ENCODE measurements at regions not wholly inside any gene's neighbourhood (a gene's known extent, or its start where the extent isn't known, plus 50 kb on each side); places are given as distances from the start of the nearest gene placed in this dataset.

DNA sequence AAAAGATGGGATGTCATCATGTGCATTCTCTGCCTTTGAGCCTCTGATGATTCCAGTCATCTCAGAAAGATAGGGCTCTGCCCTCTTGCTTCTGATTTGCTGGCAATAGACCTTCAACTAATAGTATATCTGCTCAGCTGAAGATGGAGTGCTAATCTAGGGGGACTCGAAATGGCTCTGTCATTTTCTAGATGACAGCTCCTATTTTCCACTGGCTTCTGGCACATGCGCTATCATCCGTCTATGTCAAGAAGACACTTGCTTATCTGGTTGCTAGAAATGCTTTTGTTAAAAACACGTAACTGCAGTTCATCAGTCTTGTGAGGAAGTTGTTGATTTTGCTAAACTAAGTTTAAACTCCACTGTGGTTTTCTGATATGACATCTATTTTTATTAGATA, 265.5 kb upstream of the ZNF608 start:
- no peak for DNase-seq

DNA sequence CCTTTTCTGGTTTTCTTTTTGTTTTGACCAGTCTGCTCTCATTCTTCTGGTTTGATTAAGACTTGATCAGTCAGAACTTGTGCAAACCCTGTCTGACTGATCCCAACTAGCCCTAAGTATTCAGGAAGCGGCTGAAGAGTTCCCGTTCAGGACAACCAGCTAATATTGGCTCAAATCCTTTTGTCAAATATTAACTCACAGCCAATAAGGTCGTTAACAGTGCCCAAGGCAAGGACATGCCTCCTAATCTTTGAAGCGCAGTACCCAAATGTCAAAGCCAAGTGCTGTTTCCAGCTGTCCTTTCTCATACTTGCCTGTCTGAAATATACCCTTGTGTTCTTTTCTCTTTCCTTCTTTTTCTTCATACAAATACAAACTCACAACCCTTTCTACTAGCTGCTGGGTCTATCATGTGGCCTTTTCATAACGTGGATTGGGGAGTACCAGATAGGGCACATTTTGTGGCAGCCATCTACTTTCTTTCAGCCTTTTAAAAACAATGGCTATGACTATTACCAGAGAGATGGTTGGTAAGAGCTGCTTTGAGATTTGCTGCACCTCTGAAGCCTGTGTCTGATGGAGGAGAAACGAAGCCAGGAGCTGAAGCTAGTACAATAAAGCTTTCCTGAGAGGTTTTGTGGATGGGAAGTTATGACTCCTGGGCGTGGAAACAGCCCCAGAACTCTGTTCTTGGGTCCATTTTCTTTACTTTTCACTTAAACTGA, 266.4 kb upstream of the ZNF608 start:
- DNase-seq, result no peak

DNA sequence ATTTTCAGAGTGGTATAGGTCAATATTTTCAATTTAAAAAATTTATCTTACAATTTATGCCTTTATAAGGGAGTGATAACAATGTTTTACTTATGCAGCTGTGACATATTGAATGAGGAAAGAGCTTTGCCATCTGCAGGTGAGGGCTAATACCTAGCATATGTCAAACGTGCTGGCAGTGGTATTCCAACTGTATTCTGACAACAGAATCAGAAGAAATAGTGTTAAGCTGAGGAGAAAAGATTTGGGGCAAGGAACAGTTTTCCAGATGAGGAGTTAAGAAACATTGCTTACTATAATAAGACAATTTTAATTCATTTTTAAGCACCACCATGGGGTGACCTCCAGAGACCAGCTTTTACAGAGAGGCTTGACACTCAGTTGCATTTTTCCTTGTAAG, 267.8 kb upstream of the ZNF608 start:
- DNase-seq, result no peak

DNA sequence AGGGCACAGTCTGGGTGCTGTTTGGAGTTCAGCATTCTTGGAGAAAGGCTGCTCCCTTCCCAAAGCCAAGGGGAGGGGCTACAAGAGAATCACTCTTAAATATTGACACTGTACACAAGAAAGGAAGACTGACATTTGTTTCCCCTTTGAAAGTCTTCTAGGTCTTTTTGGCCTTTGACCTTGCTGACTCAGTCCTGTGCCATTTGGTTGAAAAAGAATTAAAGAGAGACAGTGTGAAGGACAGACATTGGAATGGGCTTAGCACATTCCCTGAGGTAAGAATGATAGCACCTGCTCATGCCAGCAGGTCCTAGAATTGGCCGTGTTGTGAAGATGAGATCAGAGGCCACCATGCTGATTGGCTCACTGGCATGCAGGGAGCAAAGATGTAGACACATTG, 271.4 kb upstream of the ZNF608 start:
- DNase-seq, result no peak

DNA sequence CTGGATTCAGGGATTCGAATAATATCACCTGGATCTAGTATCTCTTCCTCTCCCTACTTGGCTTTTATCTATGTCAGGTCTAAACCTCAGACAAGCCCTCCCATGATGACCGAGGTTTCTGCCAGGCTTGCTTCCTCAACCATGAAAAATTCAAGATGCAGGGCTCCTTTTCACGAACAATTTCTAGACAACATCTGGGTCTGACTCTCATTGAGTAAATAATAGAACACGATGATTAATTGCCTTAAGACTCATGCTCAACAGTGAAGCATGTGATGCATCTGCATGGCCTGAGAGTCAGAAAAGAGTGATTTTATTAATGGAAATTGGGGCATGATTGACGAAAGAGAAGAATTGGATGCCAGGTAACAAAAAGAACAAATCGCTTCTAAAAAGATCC, 277.2 kb upstream of the ZNF608 start:
- DNase-seq, result no peak

DNA sequence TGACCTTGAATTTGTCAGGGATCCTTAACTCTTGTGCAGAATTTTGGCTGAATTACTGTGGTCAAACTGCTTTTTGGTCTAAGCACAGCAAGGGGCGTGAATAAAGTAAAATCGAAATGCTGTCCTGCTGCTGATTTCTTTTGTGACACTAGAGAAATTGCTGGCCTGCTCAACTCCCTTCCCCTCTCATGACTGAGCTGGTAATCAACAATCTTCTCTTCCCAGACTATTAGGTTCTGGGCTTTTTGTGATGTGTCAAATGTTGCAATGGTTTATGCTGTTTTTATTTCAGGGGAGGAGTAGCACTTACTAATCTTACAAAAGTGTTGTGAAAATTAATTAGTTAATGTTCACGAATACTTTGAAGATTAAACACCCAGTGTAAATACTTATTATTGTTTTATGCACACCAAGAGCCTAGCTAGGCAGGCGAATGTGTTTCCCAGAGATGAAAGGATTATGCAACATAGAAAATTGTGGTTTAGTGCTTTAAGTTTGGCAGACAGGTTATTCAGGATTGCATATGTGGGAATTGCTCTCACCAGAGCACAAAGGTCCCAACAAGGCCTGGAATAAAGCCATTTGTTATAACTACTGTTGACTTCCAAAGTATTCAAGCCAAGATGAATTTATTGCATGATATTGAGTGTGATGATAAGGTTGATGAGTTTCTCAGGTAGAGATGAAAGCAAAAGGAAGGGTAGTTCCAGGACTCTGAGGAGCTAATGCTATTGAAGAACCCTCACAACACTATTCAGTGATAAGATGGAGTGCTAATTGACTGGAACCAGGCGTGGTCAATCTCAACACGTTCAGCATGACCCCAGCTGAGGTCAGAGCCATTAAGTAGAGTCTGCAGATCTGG, 280.7 kb upstream of the ZNF608 start:
- peak; percentile 86 for DNase-seq

DNA sequence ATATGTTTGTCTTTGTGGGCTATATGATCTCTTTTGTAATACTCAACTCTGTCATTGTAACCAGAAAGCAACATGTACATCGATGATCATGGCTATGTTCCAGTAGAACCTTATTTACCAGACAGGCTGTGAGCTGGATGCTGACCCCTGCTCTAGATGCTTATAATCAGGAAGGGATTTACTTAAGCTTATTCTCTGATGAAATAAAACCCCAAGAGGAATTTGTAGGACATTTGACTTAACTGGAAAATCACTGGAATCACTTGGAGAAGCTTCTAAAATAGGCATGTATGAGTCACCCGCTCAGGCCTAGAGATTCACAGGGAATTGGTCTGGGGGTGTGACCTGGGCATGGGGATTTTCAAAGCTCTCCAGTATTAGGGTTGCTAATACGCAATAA, 285.8 kb upstream of the ZNF608 start:
- DNase-seq, result no peak

DNA sequence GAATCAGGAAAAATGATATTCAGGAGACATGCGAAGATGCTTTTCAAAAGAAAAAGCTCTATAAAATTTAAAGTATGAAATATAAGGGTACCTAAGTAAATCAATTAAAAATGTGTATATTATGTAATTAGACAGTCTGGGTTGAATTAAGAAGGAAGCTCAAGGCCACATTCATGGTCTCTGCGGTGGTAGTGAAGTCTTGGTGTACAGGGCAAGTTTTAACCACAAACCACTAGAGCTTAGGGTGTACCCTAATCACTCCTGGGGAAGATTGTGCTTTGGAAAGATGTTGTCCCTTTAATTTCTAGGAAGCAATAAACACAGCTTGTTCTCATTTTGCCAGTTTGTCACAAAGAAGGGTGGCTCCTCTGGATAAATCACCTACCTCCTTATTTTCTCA, 287.2 kb upstream of the ZNF608 start:
- DNase-seq, result no peak

DNA sequence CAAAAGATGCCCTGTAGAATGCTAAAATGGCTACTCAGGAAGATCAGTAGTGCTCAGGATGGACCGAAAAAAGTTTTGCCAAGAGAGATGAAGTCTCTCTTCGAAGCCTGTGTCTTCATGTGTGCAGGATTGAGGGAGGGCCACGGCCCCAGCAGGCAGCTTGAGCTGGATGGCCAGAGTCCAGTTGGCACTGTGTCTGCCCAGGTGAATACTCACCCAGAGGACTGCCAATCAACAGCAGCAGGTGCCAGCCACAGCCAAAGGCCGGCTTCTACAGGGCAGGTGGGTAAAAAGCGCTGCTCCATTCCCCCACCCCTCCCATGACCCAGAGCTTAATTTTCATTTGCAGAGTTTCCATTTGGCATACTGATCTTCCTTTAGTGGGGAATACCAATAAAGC, 287.9 kb upstream of the ZNF608 start:
- DNase-seq, result no peak

DNA sequence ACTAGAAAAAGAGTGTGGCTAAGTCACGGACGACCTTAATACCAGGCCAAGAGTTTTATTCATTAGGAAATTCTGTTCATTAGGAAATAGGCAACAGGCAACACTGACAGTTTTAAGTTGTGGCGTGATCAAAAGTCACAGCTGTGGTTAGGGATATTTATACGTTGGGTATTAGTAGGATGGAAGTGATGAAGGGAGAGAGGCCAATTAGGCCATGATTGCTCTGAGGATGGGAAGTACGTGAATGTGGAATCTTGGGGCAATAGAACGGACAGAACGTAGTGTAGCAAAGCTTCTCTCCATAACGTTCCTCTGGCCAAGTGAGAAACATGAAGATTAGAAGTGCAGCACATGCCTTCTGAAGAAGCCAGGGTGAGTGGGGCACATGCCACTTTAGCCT, 290.1 kb upstream of the ZNF608 start:
- no peak for DNase-seq

DNA sequence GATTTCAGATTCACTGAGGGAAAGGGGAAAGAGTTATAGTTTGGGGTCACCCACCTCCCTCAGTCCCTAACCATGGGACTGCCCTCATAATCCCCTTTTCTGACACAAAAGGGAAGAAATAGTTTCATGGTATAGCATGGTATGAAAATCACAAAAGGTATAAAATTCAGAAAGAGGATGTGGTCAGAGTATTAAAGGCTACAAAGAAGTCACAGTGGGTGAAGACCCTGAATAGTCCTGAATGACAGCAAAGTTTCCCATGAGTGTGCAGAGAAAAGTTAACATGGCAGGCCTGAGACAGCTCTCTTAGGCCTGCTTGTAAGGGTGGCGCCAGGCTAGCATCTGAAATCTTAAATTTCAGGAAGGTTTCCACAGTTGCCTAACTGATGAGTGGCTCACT, 290.6 kb upstream of the ZNF608 start:
- DNase-seq, result no peak

DNA sequence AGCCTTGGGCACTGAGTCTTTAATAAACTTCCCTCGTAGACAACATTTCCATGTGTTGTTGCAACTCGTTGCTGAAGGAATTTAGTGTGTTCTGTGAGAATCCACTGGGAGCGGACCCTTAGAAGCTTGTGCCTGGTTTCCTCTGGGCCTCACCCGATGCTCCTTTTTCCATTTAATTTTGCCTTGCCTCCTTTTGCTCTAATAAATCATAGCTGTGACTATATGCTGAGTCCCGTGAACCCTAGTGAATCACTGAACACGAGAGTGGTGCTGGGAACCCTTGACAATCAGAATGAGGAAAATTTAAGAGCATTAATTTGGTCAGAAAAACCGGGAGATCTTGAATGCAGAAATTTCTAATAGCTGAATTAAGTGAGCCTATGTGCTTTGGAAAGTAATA, 291.1 kb upstream of the ZNF608 start:
- DNase-seq, result no peak

DNA sequence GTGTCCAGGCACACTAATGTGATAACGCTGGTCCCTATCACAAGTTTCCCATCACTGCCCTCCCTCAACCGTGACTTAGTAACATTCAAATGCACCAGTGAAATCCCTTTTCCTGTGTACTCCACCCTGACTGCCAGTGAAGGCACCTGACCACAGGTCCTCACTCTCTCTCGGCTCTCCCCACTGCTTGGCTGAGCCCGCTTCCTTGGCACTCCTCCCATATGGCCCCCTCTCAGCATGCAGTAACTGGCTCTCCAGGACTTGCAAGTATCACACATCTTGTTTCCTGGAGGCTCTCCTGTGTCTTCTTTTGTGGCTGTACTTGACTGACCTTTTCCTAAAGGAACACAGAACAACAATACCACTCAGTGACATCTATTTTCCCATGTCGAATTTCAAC, 292.0 kb upstream of the ZNF608 start:
- DNase-seq, result no peak

DNA sequence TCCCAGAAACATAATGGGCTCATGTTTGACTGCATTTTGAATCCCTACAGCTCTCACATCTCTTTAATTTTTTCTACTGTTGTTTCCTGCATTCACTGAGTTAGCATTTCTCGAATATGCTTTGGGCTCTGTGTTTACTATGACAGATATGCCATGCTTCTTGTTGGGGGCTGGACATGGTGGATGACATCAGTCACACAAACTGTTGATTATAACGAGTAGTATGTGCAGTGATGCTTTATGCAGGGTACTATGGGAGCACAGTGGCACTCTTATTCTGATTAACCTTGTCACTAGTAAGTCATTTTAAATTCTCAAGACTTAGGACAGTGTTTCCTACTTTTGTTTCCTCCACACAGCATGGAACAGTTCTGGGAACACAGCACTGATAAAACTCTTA, 295.4 kb upstream of the ZNF608 start:
- no peak for DNase-seq

DNA sequence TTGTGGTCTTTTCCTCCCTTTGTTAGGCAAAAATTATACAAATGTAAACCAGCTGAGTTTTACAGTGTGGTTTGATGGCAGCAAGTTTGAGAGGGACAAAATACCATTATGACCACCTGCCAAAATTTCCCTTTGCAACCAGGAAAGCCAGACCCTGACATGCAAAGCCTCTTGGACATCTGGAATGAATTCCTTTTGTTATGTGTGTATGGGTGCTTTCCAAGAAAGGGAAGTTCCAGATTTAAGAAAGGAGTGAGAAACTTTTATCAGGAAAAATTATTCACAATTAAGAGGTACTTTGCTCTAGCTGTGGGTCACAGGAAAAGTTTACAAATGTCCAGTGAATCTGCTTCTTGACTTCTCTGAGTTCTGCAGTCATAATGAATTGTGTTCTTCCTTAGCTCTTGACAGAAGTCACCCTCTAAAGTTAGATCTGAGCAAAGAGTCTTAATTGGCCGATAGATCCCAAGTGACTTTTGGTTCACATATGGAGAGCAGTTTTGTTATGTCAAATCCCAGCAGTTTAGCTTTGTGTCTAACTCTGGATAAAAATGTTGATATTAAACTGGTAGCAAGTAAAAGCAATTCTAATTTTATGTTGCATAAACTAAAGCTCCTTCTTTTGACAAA, 295.9 kb upstream of the ZNF608 start:
- no peak for DNase-seq

DNA sequence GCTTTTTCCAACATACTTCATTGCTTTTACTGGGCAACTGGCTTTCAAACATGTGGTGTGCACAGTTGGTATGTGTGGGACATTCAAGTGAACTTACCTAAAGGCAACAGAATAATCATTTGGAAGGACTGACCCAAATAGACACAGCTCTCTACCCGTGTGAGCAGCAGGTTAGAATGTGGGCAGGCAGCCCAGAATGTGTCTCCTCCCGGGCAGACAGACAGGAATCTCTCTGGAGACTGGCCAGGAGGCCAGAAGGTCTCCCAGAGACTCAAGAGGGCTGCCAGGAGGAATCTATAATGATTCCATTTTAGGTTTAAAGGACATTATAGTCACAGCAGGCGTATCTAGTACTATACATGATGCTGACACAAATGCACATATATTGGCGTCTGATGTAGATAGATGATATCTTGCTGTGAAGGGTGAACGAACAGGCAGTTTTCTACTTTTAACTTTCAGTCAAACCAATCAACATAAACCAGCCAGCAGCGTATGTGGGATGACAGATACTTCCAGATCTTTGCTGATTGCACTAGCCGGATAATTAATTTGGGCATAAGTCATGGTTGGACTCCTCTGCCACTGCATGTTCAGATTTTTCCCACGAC, 297.4 kb upstream of the ZNF608 start:
- peak; percentile 25 for DNase-seq

DNA sequence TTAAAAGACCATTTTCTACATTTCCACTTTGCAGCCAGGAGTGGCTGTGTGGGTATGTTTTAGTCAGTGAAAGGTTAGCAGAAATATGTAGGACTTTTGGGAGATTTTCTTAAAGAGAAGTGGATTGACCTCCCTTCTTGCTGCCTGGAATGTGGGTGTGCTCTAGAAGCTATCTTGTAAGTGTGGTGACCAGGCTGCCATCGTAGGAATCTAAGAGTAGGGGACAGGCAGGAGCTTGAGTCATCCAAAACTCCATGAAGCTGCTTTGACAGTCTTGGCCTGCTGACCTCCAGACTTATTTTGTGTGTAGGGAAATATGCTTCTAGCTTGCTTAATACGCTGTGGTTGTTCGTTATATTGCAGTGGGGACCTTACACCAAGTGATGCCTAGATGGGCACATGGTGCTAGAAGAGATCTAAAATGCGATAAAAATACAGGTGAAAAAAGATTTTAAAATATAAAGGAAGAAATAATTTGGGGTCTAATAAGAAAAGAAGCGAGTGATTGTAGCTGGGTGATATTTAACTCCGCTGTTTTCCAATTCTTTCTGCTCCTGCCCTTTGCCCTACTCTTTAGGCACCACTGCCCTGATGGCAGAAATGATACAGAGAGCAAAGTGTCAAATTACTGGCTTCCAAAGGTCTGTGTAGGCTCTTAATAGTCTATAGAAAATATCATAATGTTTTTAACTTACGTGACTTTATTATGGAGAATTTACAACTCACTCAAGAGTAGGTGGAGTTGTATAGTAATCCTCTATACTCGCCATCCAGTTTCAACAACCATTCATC, 298.2 kb upstream of the ZNF608 start:
- no peak for DNase-seq

DNA sequence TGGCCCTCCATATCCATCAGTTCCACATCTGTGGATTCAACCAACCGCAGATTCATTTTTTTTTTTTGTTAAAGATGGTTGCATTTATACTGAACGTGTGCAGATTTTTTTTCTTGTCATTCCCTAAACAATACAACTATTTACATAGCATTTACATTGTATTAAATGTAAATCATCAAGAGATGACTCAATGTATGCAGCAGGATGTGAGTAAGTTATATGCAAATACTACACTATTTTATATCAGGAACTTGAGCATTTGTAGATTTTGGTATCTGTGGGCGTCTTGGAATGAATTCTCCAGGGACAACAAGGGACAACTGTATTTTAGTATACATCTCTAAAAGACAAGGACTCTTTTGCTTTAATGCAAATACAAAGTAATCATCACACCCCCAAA, 299.2 kb upstream of the ZNF608 start:
- DNase-seq, result no peak

DNA sequence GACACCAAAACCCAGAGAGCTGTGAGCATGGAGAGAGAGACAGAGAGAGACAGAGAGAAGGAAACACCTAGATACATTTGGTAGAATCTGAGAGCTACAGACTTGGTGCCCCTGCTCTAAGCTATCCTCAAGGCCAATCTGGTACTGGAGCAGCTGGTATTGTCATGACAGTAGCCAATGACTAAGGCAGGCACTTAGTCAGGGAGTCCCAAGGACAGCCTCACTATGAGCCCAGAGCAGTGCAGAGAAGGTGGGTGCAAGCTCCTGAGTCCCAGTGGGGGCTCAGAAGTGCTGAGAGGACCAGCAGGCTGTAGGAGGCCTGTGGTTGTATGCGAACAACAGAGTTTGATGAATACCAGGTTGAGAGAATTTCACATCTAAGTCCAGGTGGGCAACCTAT, 300.4 kb upstream of the ZNF608 start:
- no peak for DNase-seq

DNA sequence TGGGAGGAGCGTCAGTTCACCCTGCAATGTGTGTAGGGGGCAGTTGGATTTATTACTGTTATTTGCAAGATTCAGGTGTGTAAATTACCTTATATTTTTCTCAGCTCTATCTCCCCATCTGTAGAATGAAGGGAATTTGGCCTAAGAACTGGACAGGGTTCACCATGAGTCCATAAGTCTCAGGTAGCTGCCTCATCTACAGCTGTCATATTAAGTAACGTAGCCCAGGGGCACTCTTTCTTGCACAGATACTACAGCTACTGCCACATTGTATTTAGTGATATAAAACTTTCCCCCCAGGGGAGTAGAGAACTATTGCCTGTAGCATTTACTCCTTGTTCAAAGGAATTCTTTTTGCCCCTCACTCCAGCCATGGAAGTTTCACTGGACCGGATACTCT, 301.4 kb upstream of the ZNF608 start:
- DNase-seq, result no peak

DNA sequence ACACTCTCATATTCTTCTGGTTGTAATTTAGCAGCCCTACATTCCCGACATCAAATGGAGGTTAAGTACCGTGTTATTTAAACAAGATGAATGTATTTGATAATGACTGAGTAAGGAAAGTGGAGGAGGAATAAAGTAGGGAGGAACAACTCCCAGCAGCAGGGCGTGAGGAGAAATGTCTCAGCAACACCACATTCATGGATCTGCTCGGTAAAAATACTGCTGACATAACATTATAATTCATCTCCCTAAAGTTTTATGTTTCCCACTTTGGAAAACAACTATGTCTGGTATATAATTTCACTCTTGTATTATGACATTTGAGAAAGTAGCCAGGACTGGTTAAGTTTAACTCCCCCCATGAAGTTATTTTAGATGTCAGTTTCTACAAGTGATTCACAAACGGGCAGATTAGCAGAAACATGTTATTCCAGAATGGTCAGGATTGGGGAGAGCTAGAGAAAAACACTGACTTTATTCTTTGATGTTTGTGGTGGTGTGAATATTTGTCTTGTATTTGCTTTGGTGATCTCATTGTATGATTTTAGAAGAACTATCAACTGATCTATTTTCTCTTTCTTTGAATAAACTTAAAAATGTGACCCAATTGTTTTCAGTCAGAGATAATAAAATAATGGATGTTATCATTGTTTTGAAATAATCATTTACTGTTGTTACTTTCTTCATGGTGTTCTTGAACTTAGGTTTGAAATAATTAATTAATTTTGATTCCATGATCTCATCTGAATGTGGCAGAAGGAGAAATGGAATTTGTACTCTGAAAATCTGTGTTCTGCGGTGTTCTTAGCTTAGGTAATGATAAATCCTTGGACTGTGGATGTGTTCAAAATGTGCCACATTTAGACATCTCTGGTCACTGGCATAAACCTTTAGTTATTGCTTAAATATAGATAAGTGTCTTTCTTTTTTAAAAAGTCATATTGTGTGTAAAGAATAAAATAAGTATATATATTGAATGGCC, 303.6 kb upstream of the ZNF608 start:
- no peak for DNase-seq

DNA sequence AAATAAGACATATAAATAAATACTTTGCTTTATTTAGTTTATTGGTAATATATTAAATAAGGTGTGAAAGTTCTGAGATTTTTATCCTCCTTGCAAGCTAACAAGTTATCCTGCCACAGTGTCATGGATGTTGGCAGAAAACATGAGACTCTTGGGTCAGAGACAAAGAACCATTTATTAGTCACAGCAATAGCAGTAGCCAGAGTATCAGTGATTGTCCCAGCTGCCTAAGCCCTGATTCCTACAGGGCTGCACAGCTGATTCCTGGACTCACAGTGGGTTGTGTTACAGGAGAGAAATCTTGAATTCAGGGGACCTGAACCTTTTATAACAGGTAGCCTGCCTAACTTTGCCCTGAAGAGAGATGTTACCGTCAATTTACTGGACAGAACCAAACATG, 304.5 kb upstream of the ZNF608 start:
- DNase-seq, result no peak

All from DMS79 (cell line).